NCI-H345 (cell line): ENCODE measurements at regions not wholly inside any gene's neighbourhood (a gene's known extent, or its start where the extent isn't known, plus 50 kb on each side); places are given as distances from the start of the nearest gene placed in this dataset.
A peak's percentile ranks its signal among the peaks of the same experiment; 100 is the strongest.

Experiments used
- DNase-seq: peaks from one replicate; lab custom pipeline; 2025; lab: John Stamatoyannopoulos, UW

- DNase-seq: no peak
These were observed 814.2 kb upstream of the TENM4 start for GRCh38 chr11:80255021-80255420.

DNA sequence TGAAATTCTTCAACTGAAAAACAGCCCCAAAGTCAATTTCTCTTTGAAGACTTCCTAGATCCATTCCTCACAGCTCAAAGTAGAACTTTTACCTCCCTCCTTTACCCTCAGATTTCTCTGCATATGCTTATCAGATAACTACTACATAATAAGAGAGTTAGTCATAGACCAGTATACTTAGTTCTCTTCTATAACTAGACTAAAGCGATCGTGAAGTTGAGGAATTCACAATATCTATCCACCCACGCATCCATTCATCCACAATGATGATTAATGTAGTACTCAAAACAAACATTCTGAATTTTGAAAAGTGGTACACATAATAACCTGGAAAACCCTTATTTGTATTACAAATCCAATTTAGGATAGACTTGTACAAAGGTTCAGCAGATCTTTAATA is 800.9 kb upstream of the TENM4 start:
- DNase-seq: no peak

DNA sequence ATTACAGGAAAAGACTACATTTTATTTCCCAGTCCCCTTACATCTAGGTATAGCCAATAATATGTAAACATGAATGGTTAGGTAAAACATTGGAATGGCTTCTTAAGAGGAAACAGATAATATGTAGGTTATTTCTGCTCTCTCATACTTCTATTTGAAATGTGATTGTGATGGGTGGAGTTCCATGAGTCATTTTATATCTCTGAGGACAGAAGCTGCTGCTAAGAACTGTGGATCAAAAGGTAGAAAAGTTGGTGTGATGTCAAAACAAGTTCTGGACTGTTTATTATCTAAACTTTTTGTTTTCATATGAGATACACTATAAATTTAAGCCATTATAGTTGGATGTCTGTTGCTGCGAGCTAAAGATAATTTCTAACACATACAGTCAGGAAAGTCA is 799.4 kb upstream of the TENM4 start:
- no peak for DNase-seq

DNA sequence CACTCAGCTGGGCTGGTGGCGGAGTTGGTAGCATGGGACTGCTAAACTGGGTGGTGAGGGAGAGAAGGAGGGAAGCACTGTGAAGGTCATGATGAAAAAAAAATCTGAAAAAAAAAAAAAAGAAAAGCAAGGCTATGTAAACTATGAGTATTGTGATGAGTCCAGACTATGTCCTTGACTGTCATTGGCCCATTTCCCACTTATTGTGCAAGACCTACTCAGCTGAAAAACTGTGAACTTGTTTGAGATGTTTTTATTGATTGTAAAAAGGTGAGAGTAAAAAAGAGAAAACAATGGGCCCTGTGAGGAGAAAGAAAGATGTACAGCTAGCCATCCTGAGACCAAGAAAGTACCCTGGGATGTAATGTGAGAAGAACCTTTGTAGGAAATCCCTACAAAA is 798.4 kb upstream of the TENM4 start:
- DNase-seq: no peak

DNA sequence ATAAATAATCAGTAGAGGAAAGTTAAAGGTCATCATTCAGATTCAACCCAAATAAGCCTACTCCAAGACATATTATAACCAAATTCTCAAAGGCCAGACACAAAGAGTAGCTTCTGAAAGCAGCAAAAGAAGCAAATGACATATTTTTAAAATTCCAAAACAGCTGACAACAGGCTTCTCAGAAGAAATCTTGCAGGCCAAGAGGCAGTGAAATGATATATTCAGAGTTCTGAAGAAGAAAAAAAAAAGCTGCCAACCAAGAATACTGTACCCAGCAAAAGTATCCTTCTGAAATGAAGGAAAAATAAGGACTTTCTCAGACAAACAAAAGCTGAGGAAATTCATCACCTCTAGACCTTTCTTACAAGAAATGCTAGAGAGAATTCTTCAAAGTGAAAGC is 787.1 kb upstream of the TENM4 start:
- DNase-seq: no peak

- DNase-seq: no peak
These were observed 773.6 kb upstream of the TENM4 start for GRCh38 chr11:80214413-80214812.

DNA sequence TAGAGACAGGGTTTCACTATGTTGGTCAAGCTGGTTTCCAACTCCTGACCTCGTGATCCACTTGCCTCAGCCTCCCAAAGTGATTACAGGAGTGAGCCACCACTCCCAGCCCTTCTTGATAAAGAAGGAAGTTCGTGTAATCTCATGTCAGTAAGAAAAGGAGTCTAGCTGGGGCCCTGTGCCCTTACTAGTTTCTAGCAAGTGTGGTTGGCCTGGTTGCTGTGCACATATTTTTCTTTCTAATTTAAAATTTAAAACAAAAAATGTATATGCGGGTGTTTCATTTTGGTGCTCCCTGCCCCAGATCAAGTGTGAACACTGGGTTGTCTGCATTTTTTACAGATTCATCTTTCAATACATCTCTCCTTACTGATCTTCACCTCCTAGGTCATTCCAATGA is 770.8 kb upstream of the TENM4 start:
- no peak for DNase-seq

DNA sequence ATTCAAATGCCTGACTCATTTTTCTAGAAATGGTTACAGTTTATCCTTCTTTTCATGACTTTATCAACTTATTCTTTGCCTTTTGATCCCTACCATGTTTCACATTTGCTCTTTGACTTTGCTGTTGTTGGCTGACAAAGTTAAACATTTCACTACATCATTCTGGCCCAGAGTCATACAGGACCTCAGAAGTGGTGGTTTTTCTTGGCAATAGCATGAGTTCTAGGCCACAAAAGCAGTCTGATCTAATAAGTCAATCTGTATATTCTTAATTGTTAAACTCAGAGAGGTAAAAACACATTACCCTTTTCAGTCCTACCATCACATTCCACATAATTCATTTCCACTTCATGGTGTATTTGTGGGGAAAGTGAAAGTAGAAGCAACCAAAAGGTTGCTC is 763.2 kb upstream of the TENM4 start:
- DNase-seq: no peak

GRCh38 chr11:80196932-80197554 is 756.2 kb upstream of the TENM4 start:
- DNase-seq: no peak

DNA sequence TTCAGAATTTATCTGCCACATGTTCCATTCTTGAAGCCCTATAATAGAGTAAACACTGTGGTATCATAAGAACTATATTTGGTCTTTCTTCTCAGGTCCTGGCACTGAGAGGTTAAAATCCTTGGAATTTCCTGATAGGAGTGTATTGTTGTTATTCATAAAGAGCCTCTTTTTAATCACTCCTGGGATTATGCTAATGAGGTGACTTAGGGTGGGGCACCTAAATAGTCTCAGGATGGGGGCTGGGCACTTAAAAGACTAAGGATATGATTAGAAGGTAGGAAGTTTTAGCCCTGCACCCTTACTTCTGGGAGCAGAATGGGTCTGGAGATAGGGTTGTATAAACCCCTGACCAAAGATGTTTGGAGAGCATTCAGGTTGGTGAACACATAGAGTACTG is 755.2 kb upstream of the TENM4 start:
- DNase-seq: no peak

DNA sequence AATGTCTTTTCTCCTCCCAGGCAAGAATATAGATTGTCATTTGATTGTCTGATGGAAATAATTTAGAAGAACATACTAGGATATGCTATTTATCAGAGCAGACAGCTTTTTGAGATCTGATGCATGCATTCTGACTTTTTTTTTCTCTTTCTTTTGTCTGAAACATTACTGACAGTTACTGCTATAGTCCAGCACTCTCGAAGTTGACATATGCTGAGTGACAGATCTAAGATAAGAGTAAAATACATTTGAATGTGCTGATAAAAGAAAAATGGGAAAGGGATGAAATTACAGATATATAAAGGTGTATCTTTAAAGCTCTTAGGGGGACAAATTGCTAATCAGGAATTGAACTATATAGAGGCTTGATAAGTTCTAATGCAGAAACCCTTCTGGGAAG is 753.8 kb upstream of the TENM4 start:
- no peak for DNase-seq

DNA sequence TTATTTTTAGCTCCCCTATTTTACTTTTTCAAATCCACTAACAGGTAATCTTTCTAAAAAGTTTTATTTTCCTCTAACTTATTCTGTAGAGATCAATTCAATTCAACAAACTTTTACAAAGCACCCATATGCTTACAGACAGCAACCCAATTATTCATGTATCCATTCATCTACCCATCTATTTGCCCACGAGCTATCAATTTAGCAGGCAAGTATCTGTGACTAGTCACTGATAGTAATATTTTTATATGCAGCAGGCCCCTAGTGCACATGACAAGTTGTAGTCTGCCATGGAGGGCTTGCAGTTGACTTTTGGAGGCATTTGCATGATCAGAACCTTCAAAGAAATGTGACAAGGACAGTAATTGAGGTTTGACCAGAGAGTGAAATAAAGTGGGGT is 753.2 kb upstream of the TENM4 start:
- no peak for DNase-seq

DNA sequence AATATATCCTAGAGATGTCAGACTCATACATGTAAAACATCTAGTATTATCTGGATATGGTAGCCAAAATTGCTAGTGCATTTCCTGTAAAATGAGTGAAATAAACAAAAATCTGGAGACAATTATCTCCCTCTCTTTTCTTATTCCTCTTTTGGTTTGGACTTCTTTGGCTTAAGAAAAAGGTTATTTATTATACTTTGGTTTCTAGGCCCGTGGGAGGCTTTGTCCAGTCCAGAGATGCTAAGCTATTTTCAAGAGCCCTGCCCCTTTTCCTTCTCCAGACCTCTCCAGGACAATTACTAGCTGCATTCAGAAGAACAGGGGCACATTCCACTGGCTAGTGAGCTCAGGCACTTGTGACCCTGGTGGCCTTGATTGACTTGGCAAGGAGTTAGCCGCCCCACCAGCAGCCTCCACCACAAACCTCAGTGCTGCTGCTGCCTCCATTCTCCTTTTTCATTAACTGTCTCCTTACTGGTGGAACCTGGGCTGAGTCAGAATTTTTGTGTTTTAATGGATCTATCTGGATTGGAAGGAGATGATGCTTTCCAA is 747.3 kb upstream of the TENM4 start:
- DNase-seq: no peak

GRCh38 chr11:80186692-80187091 is 745.9 kb upstream of the TENM4 start:
- no peak for DNase-seq

GRCh38 chr11:80182901-80183300 is 742.1 kb upstream of the TENM4 start:
- no peak for DNase-seq

DNA sequence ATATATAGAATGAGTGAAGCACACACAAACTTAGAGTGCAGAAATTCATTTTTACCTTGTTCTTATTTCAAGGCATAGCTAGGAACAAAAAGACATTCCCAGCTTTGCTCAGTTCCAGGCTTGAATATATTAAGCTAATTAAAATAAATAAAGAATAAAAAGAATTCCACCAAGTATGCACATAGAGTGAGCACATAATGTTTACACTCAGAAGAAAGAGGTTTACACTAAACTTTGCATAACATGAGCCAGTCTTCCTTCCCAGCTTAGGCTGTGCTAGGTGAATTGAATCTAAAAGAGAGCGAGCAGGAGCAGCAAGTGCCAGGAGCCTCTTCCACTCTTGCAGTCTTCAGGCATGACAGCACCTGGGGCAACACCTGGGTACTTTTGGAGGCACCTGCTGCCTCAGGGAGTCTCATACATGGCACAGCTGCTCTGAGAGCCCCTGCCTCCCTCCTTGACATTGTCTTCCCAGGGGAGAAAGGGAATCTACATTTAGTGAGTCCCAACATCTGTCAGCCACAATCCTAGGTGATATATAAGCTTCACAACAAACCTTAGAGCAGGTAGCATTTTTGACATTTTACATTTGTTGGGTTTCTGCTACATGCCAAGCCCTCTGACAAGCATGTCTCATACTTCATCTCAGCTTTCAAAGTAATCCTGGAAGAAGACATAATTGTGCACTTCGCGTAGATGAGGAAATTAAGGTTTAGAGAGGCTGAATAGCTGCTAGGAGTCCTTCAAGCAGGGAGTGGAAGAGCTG is 732.7 kb upstream of the TENM4 start:
- DNase-seq: peak; percentile 32

- DNase-seq: no peak
These were observed 728.0 kb upstream of the TENM4 start for GRCh38 chr11:80168796-80169195.

- no peak for DNase-seq
These were observed 726.9 kb upstream of the TENM4 start for GRCh38 chr11:80167766-80168165.

- DNase-seq: no peak
These were observed 724.9 kb upstream of the TENM4 start for GRCh38 chr11:80165744-80166143.

DNA sequence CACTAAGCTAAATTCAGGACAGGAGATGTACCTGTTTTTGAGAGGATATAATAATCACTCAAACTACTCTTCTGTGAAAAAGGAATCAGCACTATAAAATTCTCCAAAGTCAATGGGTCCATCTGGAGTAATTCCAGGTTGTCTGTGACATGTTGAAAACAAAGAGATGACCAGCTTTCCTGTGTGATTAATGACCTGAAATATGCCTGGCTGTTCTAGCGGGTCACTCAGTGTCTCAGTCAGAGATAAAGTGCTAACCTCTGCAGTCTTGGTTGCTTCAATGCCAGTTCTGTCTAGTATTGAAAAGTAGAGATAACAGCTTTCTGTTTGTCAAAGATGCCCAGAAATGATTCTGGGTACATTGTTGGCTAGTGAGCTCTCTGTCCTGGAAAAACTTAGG is 722.6 kb upstream of the TENM4 start:
- no peak for DNase-seq

DNA sequence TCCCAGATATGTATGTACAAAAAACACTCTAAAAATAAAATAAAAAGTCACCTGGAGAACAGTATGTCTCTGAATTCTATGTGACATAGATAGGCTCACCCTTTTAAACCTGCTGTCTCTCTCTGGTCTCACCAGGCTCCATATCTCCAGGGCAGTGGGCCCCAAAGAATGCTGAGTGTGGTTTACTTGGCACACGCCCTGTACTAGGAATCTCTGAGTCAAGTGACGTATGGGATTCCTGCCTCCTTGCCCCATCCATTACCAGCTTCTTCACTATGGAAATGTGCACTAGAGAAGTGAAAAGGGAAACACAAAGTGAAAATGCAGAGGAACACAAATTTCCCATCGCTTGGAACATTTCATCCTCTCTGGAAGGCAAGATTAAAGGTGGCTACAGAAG is 722.2 kb upstream of the TENM4 start:
- no peak for DNase-seq

- no peak for DNase-seq
These were observed 721.6 kb upstream of the TENM4 start for GRCh38 chr11:80162387-80162786.

DNA sequence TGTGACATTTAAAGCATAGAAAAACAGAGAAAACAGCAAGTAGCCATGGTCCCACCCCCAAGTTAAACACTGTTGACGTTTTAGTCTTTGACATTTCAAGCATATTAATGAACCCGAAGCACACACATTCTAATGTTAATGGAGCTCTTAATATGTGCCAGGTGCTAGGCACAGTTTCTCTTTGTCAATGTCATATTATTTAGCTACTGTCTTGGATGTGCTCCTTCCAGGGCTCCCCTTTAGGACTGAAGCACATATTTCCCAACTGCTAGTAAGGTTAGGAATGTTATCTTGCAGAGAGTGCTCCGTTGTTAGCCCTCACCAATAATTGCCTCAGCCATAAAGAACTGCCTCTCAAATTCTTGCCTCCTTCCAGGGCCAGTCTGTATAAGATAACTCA is 716.6 kb upstream of the TENM4 start:
- no peak for DNase-seq

DNA sequence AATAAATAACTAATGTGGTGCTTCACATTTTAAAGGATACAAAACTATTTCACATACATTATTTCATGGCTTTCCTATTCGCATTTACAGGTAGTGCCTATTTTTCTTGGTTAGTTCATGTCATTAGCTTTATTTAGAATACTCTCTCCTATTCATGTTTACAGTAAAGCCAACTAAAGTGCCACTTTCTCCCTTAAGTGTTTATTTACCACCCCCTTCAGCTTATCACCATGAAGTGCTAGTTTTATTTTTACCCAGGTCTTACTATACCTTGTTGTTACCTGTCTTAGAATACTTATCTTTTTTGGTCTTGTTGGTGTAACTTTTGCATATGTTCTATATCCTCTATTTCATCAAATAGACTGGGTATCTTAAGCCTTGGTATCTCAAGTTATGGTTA is 715.2 kb upstream of the TENM4 start:
- DNase-seq: peak; percentile 5
